ENCODE measurements at regions not wholly inside any gene's neighbourhood (a gene's known extent, or its start where the extent isn't known, plus 50 kb on each side); places are given as distances from the start of the nearest gene placed in this dataset.
"Not testable (repeated sequence)": the region's sequence is repeated elsewhere in the genome, so short reads cannot be mapped to it uniquely, and the experiment has no call there.

- Mint-ChIP-seq H3K9me3 (peaks cover 0 to 6% of the 10 kb centered on the region in 2 donors), H3K4me3 (no peak overlapping the region), H3K4me1 (no peaks in the 10 kb centered on the region), H3K27me3 (no peaks in the 10 kb centered on the region), H3K27ac (no peak overlapping the region)
- no peak for DNase-seq
- ATAC-seq, result no peak
Measured at GRCh38 chr4:167887726-167888125, 204.6 kb upstream of the ANXA10 start.

- Mint-ChIP-seq H3K27ac (no peak overlapping the region), H3K4me1 (no peaks in the 10 kb centered on the region), H3K9me3 (peaks cover 0 to 6% of the 10 kb centered on the region in 2 donors), H3K4me3 (no peak overlapping the region), H3K27me3 (no peaks in the 10 kb centered on the region)
- ATAC-seq (no peak), DNase-seq (no peak)
Measured at GRCh38 chr4:167890226-167890625, 202.1 kb upstream of the ANXA10 start.

- ATAC-seq (no peak), DNase-seq (no peak)
- no peak overlapping the region for H3K4me3 Mint-ChIP-seq
- H3K4me1 Mint-ChIP-seq, result no peaks in the 10 kb centered on the region
- H3K27me3 Mint-ChIP-seq, result no peaks in the 10 kb centered on the region
- no peak overlapping the region for H3K27ac Mint-ChIP-seq
- peaks cover 0 to 5% of the 10 kb centered on the region in 2 donors for H3K9me3 Mint-ChIP-seq
Measured at GRCh38 chr4:167893531-167893930, 198.8 kb upstream of the ANXA10 start.

- not testable (repeated sequence) for H3K27me3 Mint-ChIP-seq, H3K4me1 Mint-ChIP-seq, H3K4me3 Mint-ChIP-seq, ATAC-seq, DNase-seq, H3K9me3 Mint-ChIP-seq
- H3K27ac Mint-ChIP-seq, result peak overlapping the region in 1 of 2 donors; percentile 52
Measured at GRCh38 chr4:167896260-167896659, 196.1 kb upstream of the ANXA10 start.

- no peak for ATAC-seq
- peak overlapping the region in 1 of 2 donors; percentile 76 for H3K27ac Mint-ChIP-seq
- no peaks in the 10 kb centered on the region for H3K9me3 Mint-ChIP-seq
- DNase-seq, result no peak
- H3K27me3 Mint-ChIP-seq, result no peaks in the 10 kb centered on the region
- no peaks in the 10 kb centered on the region for H3K4me1 Mint-ChIP-seq
- no peak overlapping the region for H3K4me3 Mint-ChIP-seq
Measured at GRCh38 chr4:167897116-167897515, 195.2 kb upstream of the ANXA10 start.

GRCh38 chr4:167903291-167903721 lies 189.0 kb upstream of the ANXA10 start:
- Mint-ChIP-seq H3K27me3 (no peaks in the 10 kb centered on the region), H3K4me1 (no peaks in the 10 kb centered on the region), H3K4me3 (no peak overlapping the region), H3K27ac (no peak overlapping the region), H3K9me3 (peaks cover 0 to under 1% of the 10 kb centered on the region in 2 donors)
- no peak for DNase-seq
- ATAC-seq, result no peak

GRCh38 chr4:167906851-167907250 lies 185.5 kb upstream of the ANXA10 start:
- ATAC-seq, result no peak
- no peaks in the 10 kb centered on the region for H3K27me3 Mint-ChIP-seq
- peaks cover 0 to 6% of the 10 kb centered on the region in 2 donors for H3K9me3 Mint-ChIP-seq
- H3K4me3 Mint-ChIP-seq, result no peak overlapping the region
- H3K4me1 Mint-ChIP-seq, result no peaks in the 10 kb centered on the region
- H3K27ac Mint-ChIP-seq, result no peak overlapping the region
- no peak for DNase-seq

GRCh38 chr4:167908816-167909215 lies 183.5 kb upstream of the ANXA10 start:
- H3K4me1 Mint-ChIP-seq, result no peaks in the 10 kb centered on the region

GRCh38 chr4:167912535-167912934 lies 179.8 kb upstream of the ANXA10 start:
- H3K27me3 Mint-ChIP-seq, ATAC-seq, H3K4me1 Mint-ChIP-seq: not testable (repeated sequence)

More at GRCh38 chr4:167908816-167909215, 183.5 kb upstream of the ANXA10 start:
- Mint-ChIP-seq H3K9me3 (peaks cover 0 to 6% of the 10 kb centered on the region in 2 donors), H3K27ac (peak overlapping the region in 1 of 2 donors; percentile 42), H3K27me3 (no peaks in the 10 kb centered on the region), H3K4me3 (no peak overlapping the region)
- DNase-seq (no peak), ATAC-seq (no peak)

GRCh38 chr4:167918077-167918476 lies 174.3 kb upstream of the ANXA10 start:
- no peak for DNase-seq
- Mint-ChIP-seq H3K27me3 (no peaks in the 10 kb centered on the region), H3K4me3 (no peak overlapping the region), H3K27ac (no peak overlapping the region), H3K4me1 (no peaks in the 10 kb centered on the region), H3K9me3 (peaks cover 16 to 17% of the 10 kb centered on the region in 2 donors)
- ATAC-seq, result no peak

More at GRCh38 chr4:167912535-167912934, 179.8 kb upstream of the ANXA10 start:
- not testable (repeated sequence) for DNase-seq, H3K9me3 Mint-ChIP-seq, H3K27ac Mint-ChIP-seq, H3K4me3 Mint-ChIP-seq

- no peak overlapping the region for H3K27ac Mint-ChIP-seq
- H3K4me1 Mint-ChIP-seq, result no peaks in the 10 kb centered on the region
- no peak overlapping the region for H3K4me3 Mint-ChIP-seq
- H3K9me3 Mint-ChIP-seq, result peaks cover 0 to 7% of the 10 kb centered on the region in 2 donors
- no peaks in the 10 kb centered on the region for H3K27me3 Mint-ChIP-seq
- DNase-seq (no peak), ATAC-seq (no peak)
Measured at GRCh38 chr4:167930166-167930565, 162.2 kb upstream of the ANXA10 start.

GRCh38 chr4:167934216-167934615 lies 158.1 kb upstream of the ANXA10 start:
- no peak overlapping the region for H3K27ac Mint-ChIP-seq
- peaks cover 0 to 7% of the 10 kb centered on the region in 2 donors for H3K9me3 Mint-ChIP-seq
- no peaks in the 10 kb centered on the region for H3K27me3 Mint-ChIP-seq
- no peaks in the 10 kb centered on the region for H3K4me1 Mint-ChIP-seq
- DNase-seq (no peak), ATAC-seq (no peak)
- H3K4me3 Mint-ChIP-seq, result no peak overlapping the region

GRCh38 chr4:167939863-167940616 lies 152.3 kb upstream of the ANXA10 start:
- Mint-ChIP-seq H3K4me1 (no peaks in the 10 kb centered on the region), H3K9me3 (no peaks in the 10 kb centered on the region), H3K27me3 (no peaks in the 10 kb centered on the region), H3K4me3 (no peak overlapping the region), H3K27ac (no peak overlapping the region)
- DNase-seq (no peak), ATAC-seq (no peak)

GRCh38 chr4:167943872-167944505 lies 148.3 kb upstream of the ANXA10 start:
- Mint-ChIP-seq H3K4me3 (no peak overlapping the region), H3K4me1 (no peaks in the 10 kb centered on the region), H3K27ac (no peak overlapping the region), H3K27me3 (no peaks in the 10 kb centered on the region), H3K9me3 (peaks cover 0 to 6% of the 10 kb centered on the region in 2 donors)
- DNase-seq (no peak), ATAC-seq (no peak)

- ATAC-seq (no peak), DNase-seq (no peak)
- Mint-ChIP-seq H3K4me1 (no peaks in the 10 kb centered on the region), H3K9me3 (peaks cover 0 to 6% of the 10 kb centered on the region in 2 donors), H3K27me3 (no peaks in the 10 kb centered on the region), H3K4me3 (no peak overlapping the region), H3K27ac (no peak overlapping the region)
Measured at GRCh38 chr4:167944721-167945120, 147.6 kb upstream of the ANXA10 start.

- Mint-ChIP-seq H3K27me3 (no peaks in the 10 kb centered on the region), H3K9me3 (peaks cover 29 to 36% of the 10 kb centered on the region in 2 donors), H3K4me1 (no peaks in the 10 kb centered on the region), H3K4me3 (no peak overlapping the region), H3K27ac (no peak overlapping the region)
- ATAC-seq, result no peak
- no peak for DNase-seq
Measured at GRCh38 chr4:167955006-167955405, 137.3 kb upstream of the ANXA10 start.

All from stimulated activated naive CD8-positive, alpha-beta T cell treated with anti-CD3 and anti-CD28 coated beads, Interleukin-15, amount 100 ng/mL, for 72 hours (primary cell).